WTC11 (cell line): ENCODE measurements at regions not wholly inside any gene's neighbourhood (a gene's known extent, or its start where the extent isn't known, plus 50 kb on each side); places are given as distances from the start of the nearest gene placed in this dataset.

Experiments
- AFF4 ChIP-seq: sonication (generic); formaldehyde crosslinking; IDR thresholded peaks from 2 replicates; pipeline ENCODE4 v1.8.1; 2023; ENCODE audit warnings: mild to moderate bottlenecking, missing genetic modification reagents, borderline replicate concordance
- ATF1 ChIP-seq: sonication (generic); formaldehyde crosslinking; IDR thresholded peaks from 2 replicates; pipeline ENCODE4 v1.8.1; 2023; ENCODE audit warnings: mild to moderate bottlenecking, moderate library complexity, missing genetic modification reagents
- ATF3 ChIP-seq: sonication (generic); formaldehyde crosslinking; conservative IDR thresholded peaks from 2 replicates; pipeline ENCODE4 v1.8.1; 2022; ENCODE audit warnings: mild to moderate bottlenecking, missing genetic modification reagents
- CTCF ChIP-seq: fragments of 200-600 bp; IDR thresholded peaks from 2 replicates; pipeline ENCODE4 v1.8.0; 2022; ENCODE audit warnings: antibody characterized with exemption
- FOXP4 ChIP-seq: sonication (generic); formaldehyde crosslinking; IDR thresholded peaks from 2 replicates; pipeline ENCODE4 v1.8.0; 2022; ENCODE audit warnings: mild to moderate bottlenecking, missing genetic modification reagents
- NR3C1 ChIP-seq: sonication (generic); formaldehyde crosslinking; conservative IDR thresholded peaks from 2 replicates; pipeline ENCODE4 v1.8.1; 2023; ENCODE audit warnings: low read depth, mild to moderate bottlenecking, missing genetic modification reagents
- TCF7 ChIP-seq: sonication (generic); formaldehyde crosslinking; IDR thresholded peaks from 2 replicates; pipeline ENCODE4 v1.8.0; 2022; ENCODE audit warnings: mild to moderate bottlenecking, low read depth, missing genetic modification reagents, moderate library complexity
- TEAD4 ChIP-seq: sonication (generic); formaldehyde crosslinking; IDR thresholded peaks from 2 replicates; pipeline ENCODE4 v1.8.0; 2022; ENCODE audit warnings: mild to moderate bottlenecking, missing genetic modification reagents
- ZBTB21 ChIP-seq: sonication (generic); formaldehyde crosslinking; IDR thresholded peaks from 2 replicates; pipeline ENCODE4 v1.8.1; 2023; ENCODE audit warnings: mild to moderate bottlenecking, missing genetic modification reagents, borderline replicate concordance
- ZNF138 ChIP-seq: sonication (generic); formaldehyde crosslinking; conservative IDR thresholded peaks from 2 replicates; pipeline ENCODE4 v1.8.1; 2022; ENCODE audit warnings: mild to moderate bottlenecking, moderate library complexity, missing genetic modification reagents
- ZNF512 ChIP-seq: sonication (generic); formaldehyde crosslinking; IDR thresholded peaks from 2 replicates; pipeline ENCODE4 v1.8.1; 2022; ENCODE audit warnings: missing genetic modification reagents, borderline replicate concordance

- TF ChIP-seq CTCF = no peak
- TF ChIP-seq ATF1 (CRISPR knock-in tag) = no peak
- TF ChIP-seq TCF7 (CRISPR knock-in tag) = no peak
- TF ChIP-seq TEAD4 (CRISPR knock-in tag) = no peak
- no peak for TF ChIP-seq ZNF512 (CRISPR knock-in tag)
- no peak for TF ChIP-seq FOXP4 (CRISPR knock-in tag)
- no peak for TF ChIP-seq ATF3 (CRISPR knock-in tag)
- no peak for TF ChIP-seq AFF4 (CRISPR knock-in tag)
- no peak for TF ChIP-seq NR3C1 (CRISPR knock-in tag)
- TF ChIP-seq ZBTB21 (CRISPR knock-in tag) = no peak
- TF ChIP-seq ZNF138 (CRISPR knock-in tag) = no peak
Observed at GRCh38 chr6:141151710-141152417, 980.9 kb upstream of the GJE1 start.
